ENCODE measurements at regions not wholly inside any gene's neighbourhood (a gene's known extent, or its start where the extent isn't known, plus 50 kb on each side); places are given as distances from the start of the nearest gene placed in this dataset.

DNA sequence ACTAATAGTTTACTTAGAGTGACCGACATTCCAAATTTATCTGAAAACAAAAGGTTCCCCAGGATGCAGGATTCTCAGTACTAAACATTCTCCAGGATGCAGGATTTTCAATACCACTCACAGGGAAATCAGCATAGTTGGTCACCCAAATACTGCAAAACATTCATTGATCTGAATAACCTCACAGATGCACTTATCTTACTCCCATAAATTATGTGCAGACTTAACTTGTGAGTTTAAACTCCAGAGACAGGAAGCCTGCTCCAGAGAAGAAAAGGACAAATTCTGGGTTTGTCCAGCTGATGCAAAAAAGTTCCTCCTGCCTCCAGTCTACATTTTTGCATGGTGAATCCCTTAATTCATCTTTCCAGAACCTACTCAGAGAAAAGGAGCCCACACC lies 514.2 kb upstream of the TMEM132C start:
- TF ChIP-seq EZH2phosphoT487 (IDR thresholded peaks at IDR 0.05; ENCODE audit: borderline replicate concordance, low read length), result no peak
- TF ChIP-seq, protein P1, sequence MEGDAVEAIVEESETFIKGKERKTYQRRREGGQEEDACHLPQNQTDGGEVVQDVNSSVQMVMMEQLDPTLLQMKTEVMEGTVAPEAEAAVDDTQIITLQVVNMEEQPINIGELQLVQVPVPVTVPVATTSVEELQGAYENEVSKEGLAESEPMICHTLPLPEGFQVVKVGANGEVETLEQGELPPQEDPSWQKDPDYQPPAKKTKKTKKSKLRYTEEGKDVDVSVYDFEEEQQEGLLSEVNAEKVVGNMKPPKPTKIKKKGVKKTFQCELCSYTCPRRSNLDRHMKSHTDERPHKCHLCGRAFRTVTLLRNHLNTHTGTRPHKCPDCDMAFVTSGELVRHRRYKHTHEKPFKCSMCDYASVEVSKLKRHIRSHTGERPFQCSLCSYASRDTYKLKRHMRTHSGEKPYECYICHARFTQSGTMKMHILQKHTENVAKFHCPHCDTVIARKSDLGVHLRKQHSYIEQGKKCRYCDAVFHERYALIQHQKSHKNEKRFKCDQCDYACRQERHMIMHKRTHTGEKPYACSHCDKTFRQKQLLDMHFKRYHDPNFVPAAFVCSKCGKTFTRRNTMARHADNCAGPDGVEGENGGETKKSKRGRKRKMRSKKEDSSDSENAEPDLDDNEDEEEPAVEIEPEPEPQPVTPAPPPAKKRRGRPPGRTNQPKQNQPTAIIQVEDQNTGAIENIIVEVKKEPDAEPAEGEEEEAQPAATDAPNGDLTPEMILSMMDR (conservative IDR thresholded peaks at IDR 0.05; ENCODE audit: low read depth, low read length), result no peak

All from PC-3 (cell line).